IMR-90 (cell line): ENCODE measurements at regions not wholly inside any gene's neighbourhood (a gene's known extent, or its start where the extent isn't known, plus 50 kb on each side); places are given as distances from the start of the nearest gene placed in this dataset.

ENCODE experiments used
- BHLHE40 ChIP-seq: fragments of 150-350 bp; IDR thresholded peaks from 2 replicates; pipeline ENCODE4 v1.6.1; 2016; ENCODE audit warnings: mild to moderate bottlenecking, low read depth, low read length
- CHD1 ChIP-seq: IDR thresholded peaks from 2 replicates; pipeline ENCODE4 v1.6.1; 2012; ENCODE audit warnings: low read depth, low read length, improper control_type of control experiment
- FOS ChIP-seq: fragments of 150-350 bp; IDR thresholded peaks from 2 replicates; pipeline ENCODE4 v1.6.1; 2016; ENCODE audit warnings: low read depth, low read length
- MAFK ChIP-seq: IDR thresholded peaks from 2 replicates; pipeline ENCODE4 v1.6.1; 2012; ENCODE audit warnings: low read depth, low read length, improper control_type of control experiment
- MAZ ChIP-seq: IDR thresholded peaks from 2 replicates; pipeline ENCODE4 v1.6.1; 2012; ENCODE audit warnings: low read depth, mild to moderate bottlenecking, low read length, improper control_type of control experiment, moderate library complexity, borderline replicate concordance
- MXI1 ChIP-seq: IDR thresholded peaks from 2 replicates; pipeline ENCODE4 v1.6.1; 2012; ENCODE audit warnings: low read depth, mild to moderate bottlenecking, low read length, moderate library complexity, borderline replicate concordance
- POLR2A ChIP-seq: IDR thresholded peaks from 2 replicates; pipeline ENCODE4 v1.6.1; 2012; ENCODE audit warnings: mild to moderate bottlenecking, low read depth, low read length
- RAD21 ChIP-seq: IDR thresholded peaks from 2 replicates; pipeline ENCODE4 v1.6.1; 2012; ENCODE audit warnings: low read length, improper control_type of control experiment
- RCOR1 ChIP-seq: IDR thresholded peaks from 2 replicates; pipeline ENCODE4 v1.6.1; 2012; ENCODE audit warnings: mild to moderate bottlenecking, low read length, improper control_type of control experiment; ENCODE audit not compliant: insufficient replicate concordance
- RFX5 ChIP-seq: IDR thresholded peaks from 2 replicates; pipeline ENCODE4 v1.8.0; 2012; ENCODE audit warnings: low read depth, mild to moderate bottlenecking, low read length, moderate library complexity
- SMC3 ChIP-seq: fragments of 150-350 bp; IDR thresholded peaks from 2 replicates; pipeline ENCODE4 v1.6.1; 2016; ENCODE audit warnings: low read depth, mild to moderate bottlenecking, antibody characterized with exemption, low read length, moderate library complexity
- TF ChIP-seq, protein P1 (sequence below): conservative IDR thresholded peaks from 2 replicates; pipeline ENCODE4 v1.5.1; 2012; ENCODE audit warnings: mild to moderate bottlenecking, low read depth, low read length, improper control_type of control experiment
- TF ChIP-seq, protein P2 (sequence below): fragments of 150-350 bp; IDR thresholded peaks from 2 replicates; pipeline ENCODE4 v1.6.1; 2016; ENCODE audit warnings: low read depth, mild to moderate bottlenecking, low read length, moderate library complexity, borderline replicate concordance
- TF ChIP-seq, protein P3 (sequence below): fragments of 150-350 bp; IDR thresholded peaks from 2 replicates; pipeline ENCODE4 v1.6.1; 2017; ENCODE audit warnings: mild to moderate bottlenecking, antibody characterized with exemption, low read length, low read depth

GRCh38 chrX:96464880-96465558 lies 219.6 kb upstream of the DIAPH2 start:
- no peak for TF ChIP-seq POLR2A
- TF ChIP-seq, protein P1, sequence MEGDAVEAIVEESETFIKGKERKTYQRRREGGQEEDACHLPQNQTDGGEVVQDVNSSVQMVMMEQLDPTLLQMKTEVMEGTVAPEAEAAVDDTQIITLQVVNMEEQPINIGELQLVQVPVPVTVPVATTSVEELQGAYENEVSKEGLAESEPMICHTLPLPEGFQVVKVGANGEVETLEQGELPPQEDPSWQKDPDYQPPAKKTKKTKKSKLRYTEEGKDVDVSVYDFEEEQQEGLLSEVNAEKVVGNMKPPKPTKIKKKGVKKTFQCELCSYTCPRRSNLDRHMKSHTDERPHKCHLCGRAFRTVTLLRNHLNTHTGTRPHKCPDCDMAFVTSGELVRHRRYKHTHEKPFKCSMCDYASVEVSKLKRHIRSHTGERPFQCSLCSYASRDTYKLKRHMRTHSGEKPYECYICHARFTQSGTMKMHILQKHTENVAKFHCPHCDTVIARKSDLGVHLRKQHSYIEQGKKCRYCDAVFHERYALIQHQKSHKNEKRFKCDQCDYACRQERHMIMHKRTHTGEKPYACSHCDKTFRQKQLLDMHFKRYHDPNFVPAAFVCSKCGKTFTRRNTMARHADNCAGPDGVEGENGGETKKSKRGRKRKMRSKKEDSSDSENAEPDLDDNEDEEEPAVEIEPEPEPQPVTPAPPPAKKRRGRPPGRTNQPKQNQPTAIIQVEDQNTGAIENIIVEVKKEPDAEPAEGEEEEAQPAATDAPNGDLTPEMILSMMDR, result no peak
- no peak for TF ChIP-seq RFX5
- no peak for TF ChIP-seq SMC3
- TF ChIP-seq RAD21, result no peak
- no peak for TF ChIP-seq FOS
- no peak for TF ChIP-seq CHD1
- TF ChIP-seq, protein P2, sequence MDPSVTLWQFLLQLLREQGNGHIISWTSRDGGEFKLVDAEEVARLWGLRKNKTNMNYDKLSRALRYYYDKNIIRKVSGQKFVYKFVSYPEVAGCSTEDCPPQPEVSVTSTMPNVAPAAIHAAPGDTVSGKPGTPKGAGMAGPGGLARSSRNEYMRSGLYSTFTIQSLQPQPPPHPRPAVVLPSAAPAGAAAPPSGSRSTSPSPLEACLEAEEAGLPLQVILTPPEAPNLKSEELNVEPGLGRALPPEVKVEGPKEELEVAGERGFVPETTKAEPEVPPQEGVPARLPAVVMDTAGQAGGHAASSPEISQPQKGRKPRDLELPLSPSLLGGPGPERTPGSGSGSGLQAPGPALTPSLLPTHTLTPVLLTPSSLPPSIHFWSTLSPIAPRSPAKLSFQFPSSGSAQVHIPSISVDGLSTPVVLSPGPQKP, result no peak
- no peak for TF ChIP-seq MAFK
- TF ChIP-seq, protein P3, sequence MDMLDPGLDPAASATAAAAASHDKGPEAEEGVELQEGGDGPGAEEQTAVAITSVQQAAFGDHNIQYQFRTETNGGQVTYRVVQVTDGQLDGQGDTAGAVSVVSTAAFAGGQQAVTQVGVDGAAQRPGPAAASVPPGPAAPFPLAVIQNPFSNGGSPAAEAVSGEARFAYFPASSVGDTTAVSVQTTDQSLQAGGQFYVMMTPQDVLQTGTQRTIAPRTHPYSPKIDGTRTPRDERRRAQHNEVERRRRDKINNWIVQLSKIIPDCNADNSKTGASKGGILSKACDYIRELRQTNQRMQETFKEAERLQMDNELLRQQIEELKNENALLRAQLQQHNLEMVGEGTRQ, result no peak
- no peak for TF ChIP-seq MAZ
- no peak for TF ChIP-seq BHLHE40
- no peak for TF ChIP-seq RCOR1
- no peak for TF ChIP-seq MXI1
